Psoas muscle (tissue), 7 donors: ENCODE measurements at regions not wholly inside any gene's neighbourhood (a gene's known extent, or its start where the extent isn't known, plus 50 kb on each side); places are given as distances from the start of the nearest gene placed in this dataset.

Experiments used
- ATAC-seq, 4 donors: fragments of 200-7000 bp; cut with Tn5 transposase; one replicate each; pipeline ENCODE4 v1.9.1; 2020; ENCODE audit warnings: moderate library complexity in 3 of 4, mild to moderate bottlenecking in 2 of 4
- DNase-seq, 2 donors: peaks; one replicate each; pipeline ENCODE4 v3.0.0-alpha.2; 2020
- H3K27ac ChIP-seq: fragments of 200-600 bp; one replicate; pipeline ENCODE4 v1.8.0; 2022
- H3K27me3 ChIP-seq, 3 donors: fragments of 200-600 bp in 1 of 3; one replicate each; pipeline versions ENCODE4 v1.6.1 to v1.8.0; 2013 to 2022; ENCODE audit warnings: low read length in 2 of 3, mild to moderate bottlenecking in 2 of 3, moderate library complexity in 1 of 3; ENCODE audit not compliant: insufficient read depth in 3 of 3
- H3K36me3 ChIP-seq, 2 donors: fragments of 200-600 bp in 1 of 2; one replicate each; pipeline versions ENCODE4 v1.6.1 to v1.8.0; 2013 to 2022; ENCODE audit warnings: low read depth in 1 of 2, mild to moderate bottlenecking in 1 of 2, moderate library complexity in 1 of 2; ENCODE audit not compliant: insufficient read depth in 1 of 2
- H3K4me1 ChIP-seq: fragments of 200-600 bp; one replicate; pipeline ENCODE4 v1.8.0; 2022
- H3K4me3 ChIP-seq: fragments of 200-600 bp; one replicate; pipeline ENCODE4 v1.8.0; 2022; ENCODE audit warnings: mild to moderate bottlenecking
- H3K9me3 ChIP-seq: fragments of 200-600 bp; one replicate; pipeline ENCODE4 v1.8.0; 2022
- CTCF ChIP-seq: fragments of 200-600 bp; IDR thresholded peaks from one replicate; pipeline ENCODE4 v1.8.0; 2022; ENCODE audit warnings: antibody characterized with exemption
- WGBS, 3 donors: extraction: QIAGEN DNeasy Blood & Tissue Kit; methylation state at CpG; one replicate each; pipeline versions ENCODE4 v1.1.6 to v1.1.7; 2013; 5-methylcytosine and 5-hydroxymethylcytosine counted together
- intact Hi-C, 2 donors: fragments of 100-400 bp; cut with DNase I; formaldehyde crosslinking; loops; one replicate each; pipeline versions ENCODE4 v1.11.0 to v1.14.2; 2022
- donor health status: healthy with polysubstance abuse.
- donor health status: DM: no; HTN: no; CAD: no; lungs with moderate emphysema.
- donor health status: Bipolar disorder and iron deficiency.
- donor health status: healthy.
- donor health status: DM: yes; HTN: yes; CAD: no.
- donor health status: DM: no; HTN: no; CAD: no.
- donor health status: DM: yes; HTN: yes; CAD: no.

GRCh38 chr1:234697015-234697414, 87.0 kb upstream of the IRF2BP2 start:
- WGBS, 3 donors, result 64 to 78% (median 75%) methylated on average over 1 of the region's 1 CpG
- intact Hi-C loops, result no loop called here
- TF ChIP-seq CTCF, result no peak
- H3K27ac ChIP-seq, result no peak overlapping the region
- H3K36me3 ChIP-seq, result no peaks in the 10 kb centered on the region
- no peak overlapping the region for H3K4me3 ChIP-seq
- H3K9me3 ChIP-seq, result no peaks in the 10 kb centered on the region
- H3K4me1 ChIP-seq, result peaks cover 24% of the 10 kb centered on the region
- no peak for DNase-seq
- H3K27me3 ChIP-seq, result no peaks in the 10 kb centered on the region
- no peak for ATAC-seq

GRCh38 chr1:234696148-234696576, 86.2 kb upstream of the IRF2BP2 start:
- H3K4me1 ChIP-seq, result peaks cover 24% of the 10 kb centered on the region
- TF ChIP-seq CTCF, result no peak
- no peaks in the 10 kb centered on the region for H3K27me3 ChIP-seq
- ATAC-seq (no peak), DNase-seq (no peak)
- intact Hi-C loops, result no loop called here
- H3K36me3 ChIP-seq, result no peaks in the 10 kb centered on the region
- WGBS, 3 donors, result 82 to 91% (median 85%) methylated on average over 11 of the region's 11 CpGs
- H3K4me3 ChIP-seq, result no peak overlapping the region
- H3K9me3 ChIP-seq, result no peaks in the 10 kb centered on the region
- no peak overlapping the region for H3K27ac ChIP-seq

DNA sequence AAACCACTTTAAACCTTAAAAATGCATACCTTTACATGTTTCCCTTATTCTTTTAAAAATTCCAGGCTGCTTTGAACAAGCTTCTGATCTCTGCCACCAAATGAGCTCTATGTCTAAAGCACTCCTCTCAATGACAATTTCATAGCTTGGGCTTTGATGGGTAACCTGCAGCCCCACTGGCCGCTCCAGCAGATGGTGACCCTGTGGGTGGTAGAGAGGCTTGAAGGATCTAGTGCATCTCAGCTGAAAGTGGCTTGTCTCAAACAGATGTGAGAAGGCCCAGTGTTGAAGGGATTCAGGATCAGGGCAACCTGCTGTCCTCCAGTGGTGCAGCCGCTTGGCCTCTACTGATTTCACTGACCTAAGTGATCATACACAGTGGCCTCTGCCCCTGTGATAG, 84.7 kb upstream of the IRF2BP2 start:
- no peak for TF ChIP-seq CTCF
- Histone ChIP-seq H3K27ac (no peak overlapping the region), H3K27me3 (no peaks in the 10 kb centered on the region), H3K4me1 (peaks cover 12% of the 10 kb centered on the region), H3K36me3 (no peaks in the 10 kb centered on the region), H3K9me3 (no peaks in the 10 kb centered on the region), H3K4me3 (no peak overlapping the region)
- DNase-seq, result no peak
- ATAC-seq, result no peak
- WGBS, 3 donors, result 50 to 63% (median 50%) methylated on average over 2 of the region's 2 CpGs
- intact Hi-C loops, result no loop called here

DNA sequence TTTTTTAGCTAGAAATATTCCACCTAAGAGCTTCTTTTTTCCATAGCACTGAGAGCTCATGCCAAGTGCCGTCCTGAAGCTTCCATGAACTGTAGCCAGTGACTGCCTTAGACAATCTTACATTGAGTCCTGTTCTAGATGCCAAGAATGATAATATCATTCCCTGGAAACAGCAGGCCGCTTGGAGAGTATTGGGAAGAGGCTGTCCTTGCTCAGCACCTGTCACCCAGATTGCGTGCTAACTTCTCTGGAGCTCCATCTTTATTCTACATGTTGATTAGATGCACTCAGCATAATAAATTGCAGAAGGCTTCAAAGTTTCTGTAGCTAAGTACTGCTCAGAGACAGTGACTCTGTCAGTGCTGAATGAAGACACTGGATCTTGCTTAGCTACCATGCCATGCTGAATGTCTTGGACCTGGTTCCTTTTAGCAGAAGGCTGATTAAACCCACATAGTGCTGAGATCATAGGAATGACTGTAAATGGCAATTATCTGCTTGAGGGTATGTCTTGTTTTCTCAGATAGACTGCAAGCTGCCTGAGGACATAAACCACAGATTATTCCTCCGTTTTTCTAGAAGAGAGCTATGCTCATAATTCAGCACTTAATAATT, 83.1 kb upstream of the IRF2BP2 start:
- DNase-seq (no peak), ATAC-seq (peak in 3 of 4 donors; percentile 60 to 77 (median 61))
- intact Hi-C loops, result no loop called here
- H3K4me3 ChIP-seq, result no peak overlapping the region
- no peaks in the 10 kb centered on the region for H3K9me3 ChIP-seq
- peaks cover 9% of the 10 kb centered on the region for H3K4me1 ChIP-seq
- 37 to 48% (median 39%) methylated on average over 4 of the region's 4 CpGs for WGBS, 3 donors
- H3K27me3 ChIP-seq, result no peaks in the 10 kb centered on the region
- no peak overlapping the region for H3K27ac ChIP-seq
- TF ChIP-seq CTCF, result no peak
- H3K36me3 ChIP-seq, result no peaks in the 10 kb centered on the region

DNA sequence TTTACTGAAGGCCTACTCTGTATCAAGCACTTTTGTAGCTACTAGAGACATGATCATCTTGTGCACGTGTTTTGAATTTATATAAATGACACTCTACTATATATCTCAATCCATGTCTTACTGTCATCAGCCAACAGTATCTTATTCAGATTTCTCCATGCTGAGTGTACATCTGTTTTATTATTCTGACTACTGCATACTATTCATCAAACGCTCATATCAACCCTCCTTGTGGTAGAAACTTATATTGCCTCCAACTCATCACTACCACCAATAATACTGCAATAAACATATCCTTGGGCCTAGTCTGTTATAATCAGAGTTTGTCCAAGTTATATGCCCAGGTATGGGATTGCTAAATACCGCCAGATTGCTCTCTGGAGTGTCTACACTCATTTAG, 81.6 kb upstream of the IRF2BP2 start:
- TF ChIP-seq CTCF, result no peak
- no peak overlapping the region for H3K27ac ChIP-seq
- intact Hi-C loops, result no loop called here
- WGBS, 3 donors, result 53 to 66% (median 56%) methylated on average over 3 of the region's 3 CpGs
- H3K4me1 ChIP-seq, result peaks cover 9% of the 10 kb centered on the region
- DNase-seq (no peak), ATAC-seq (peak in 1 of 4 donors; percentile 62)
- H3K4me3 ChIP-seq, result no peak overlapping the region
- H3K36me3 ChIP-seq, result no peaks in the 10 kb centered on the region
- no peaks in the 10 kb centered on the region for H3K27me3 ChIP-seq
- no peaks in the 10 kb centered on the region for H3K9me3 ChIP-seq
